Endothelial cell of umbilical vein (primary cell): ENCODE measurements at regions not wholly inside any gene's neighbourhood (a gene's known extent, or its start where the extent isn't known, plus 50 kb on each side); places are given as distances from the start of the nearest gene placed in this dataset.

ENCODE experiments used
- CTCF ChIP-seq, 2 donors: IDR thresholded peaks; 1 replicate in 1 of 2; 2 replicates in 1 of 2; pipeline ENCODE4 v1.5.1; 2011; ENCODE audit warnings: low read length in 2 of 2, mild to moderate bottlenecking in 2 of 2, moderate library complexity in 2 of 2, control low read depth in 1 of 2, inconsistent platforms in 1 of 2, low read depth in 1 of 2; ENCODE audit not compliant: insufficient read depth in 1 of 2; ENCODE audit errors: extremely low read depth in 1 of 2
- EZH2 ChIP-seq: IDR thresholded peaks from 2 replicates; pipeline ENCODE4 v1.6.1; 2012; ENCODE audit warnings: borderline replicate concordance, low read depth, mild to moderate bottlenecking, moderate library complexity, low read length, inconsistent platforms; ENCODE audit not compliant: severe bottlenecking

- no peak for TF ChIP-seq EZH2
- TF ChIP-seq CTCF (IDR thresholded peaks at IDR 0.05; ENCODE audit: extremely low read depth in 1 of 2, insufficient read depth in 1 of 2, low read depth in 1 of 2, low read length in 2 of 2), result no peak
Measured at GRCh38 chr16:47872225-47872624, 283.6 kb downstream of the ABCC12 start.
